ENCODE measurements at regions not wholly inside any gene's neighbourhood (a gene's known extent, or its start where the extent isn't known, plus 50 kb on each side); places are given as distances from the start of the nearest gene placed in this dataset.

- no peaks in the 10 kb centered on the region for H3K27me3 ChIP-seq
- H3K27ac ChIP-seq, result no peak overlapping the region
- no peak for DNase-seq
- H3K4me3 ChIP-seq, result no peak overlapping the region
- WGBS, 4 donors, result 93 to 99% (median 99%) methylated on average over 2 of the region's 2 CpGs
- no peaks in the 10 kb centered on the region for H3K36me3 ChIP-seq
- H3K9me3 ChIP-seq, result no peaks in the 10 kb centered on the region
- intact Hi-C loops (cut with DNase I), result no loop called here
- TF ChIP-seq POLR2A (IDR thresholded peaks at IDR 0.05) (no peak), CTCF (IDR thresholded peaks at IDR 0.05) (no peak)
- no peaks in the 10 kb centered on the region for H3K4me1 ChIP-seq
- ATAC-seq, result no peak
Measured at GRCh38 chr2:189306525-189306924, 127.0 kb upstream of the COL5A2 start.

DNA sequence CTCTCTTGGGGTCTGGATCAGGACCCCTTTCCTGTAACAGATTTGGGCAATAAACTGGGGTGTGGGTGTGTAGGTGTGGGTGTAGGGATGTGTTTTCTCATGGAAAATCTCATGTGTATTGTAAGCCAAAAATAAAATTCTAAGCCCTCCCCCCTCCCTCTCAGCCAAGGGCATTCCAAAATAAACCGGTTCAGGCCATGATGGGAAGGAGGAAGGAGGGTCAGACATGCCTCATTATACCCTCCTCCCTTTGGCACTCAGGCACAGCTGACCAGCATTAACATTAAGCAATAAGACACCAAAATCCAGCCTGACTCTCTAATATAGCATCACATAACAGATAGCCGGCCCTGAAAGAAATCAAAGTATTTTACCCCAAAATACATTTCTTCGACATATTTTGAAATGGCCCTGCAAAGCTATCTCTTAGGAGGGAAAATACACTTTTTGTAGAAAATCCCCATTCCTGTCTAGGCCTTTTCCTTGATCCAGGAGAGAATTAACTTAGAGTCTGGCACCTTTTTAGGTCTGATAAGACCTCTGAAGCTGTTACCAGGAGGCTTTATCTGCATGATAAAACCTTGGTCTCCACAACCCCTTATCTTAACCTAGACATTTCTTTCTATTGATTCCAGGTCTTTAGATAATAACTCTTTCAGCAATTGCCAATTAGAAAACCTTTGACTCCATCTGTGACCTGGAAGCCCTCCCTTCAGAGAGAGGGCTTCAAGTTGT, 128.7 kb upstream of the COL5A2 start:
- Histone ChIP-seq H3K9me3 (no peaks in the 10 kb centered on the region), H3K36me3 (no peaks in the 10 kb centered on the region), H3K27ac (no peak overlapping the region), H3K4me1 (no peaks in the 10 kb centered on the region), H3K4me3 (no peak overlapping the region), H3K27me3 (no peaks in the 10 kb centered on the region)
- intact Hi-C loops (cut with DNase I), result no loop called here
- DNase-seq (no peak), ATAC-seq (no peak)
- TF ChIP-seq CTCF (IDR thresholded peaks at IDR 0.05) (no peak), POLR2A (IDR thresholded peaks at IDR 0.05) (no peak)
- WGBS, 4 donors, result 71 to 76% (median 72%) methylated on average over 3 of the region's 3 CpGs

- no peaks in the 10 kb centered on the region for H3K36me3 ChIP-seq
- intact Hi-C loops (cut with DNase I), result no loop called here
- H3K4me1 ChIP-seq, result no peaks in the 10 kb centered on the region
- 76 to 83% (median 81%) methylated on average over 4 of the region's 4 CpGs for WGBS, 4 donors
- no peak overlapping the region for H3K27ac ChIP-seq
- DNase-seq, result no peak
- no peak for ATAC-seq
- TF ChIP-seq POLR2A (IDR thresholded peaks at IDR 0.05) (no peak), CTCF (IDR thresholded peaks at IDR 0.05) (no peak)
- no peaks in the 10 kb centered on the region for H3K9me3 ChIP-seq
- H3K27me3 ChIP-seq, result no peaks in the 10 kb centered on the region
- no peak overlapping the region for H3K4me3 ChIP-seq
Measured at GRCh38 chr2:189309331-189309730, 129.8 kb upstream of the COL5A2 start.

- no peak for ATAC-seq
- Histone ChIP-seq H3K27ac (no peak overlapping the region), H3K4me3 (no peak overlapping the region), H3K36me3 (no peaks in the 10 kb centered on the region), H3K4me1 (no peaks in the 10 kb centered on the region), H3K27me3 (no peaks in the 10 kb centered on the region), H3K9me3 (peaks cover 0 to 5% (median 0%) of the 10 kb centered on the region in 12 donors)
- DNase-seq, result peak in 1 of 5 donors; percentile 26
- intact Hi-C loops (cut with DNase I), result no loop called here
- 95 to 99% (median 96%) methylated on average over 13 of the region's 13 CpGs for WGBS, 4 donors
- TF ChIP-seq POLR2A (IDR thresholded peaks at IDR 0.05), result no peak
- TF ChIP-seq CTCF (IDR thresholded peaks at IDR 0.05), result no peak
Measured at GRCh38 chr2:189312211-189312610, 129.1 kb upstream of the WDR75 start.

Data from heart left ventricle (tissue), 16 donors.